GM21717 (cell line): ENCODE measurements at regions not wholly inside any gene's neighbourhood (a gene's known extent, or its start where the extent isn't known, plus 50 kb on each side); places are given as distances from the start of the nearest gene placed in this dataset.
"Not testable (repeated sequence)": the region's sequence is repeated elsewhere in the genome, so short reads cannot be mapped to it uniquely, and the experiment has no call there.

ENCODE experiments used
- ATAC-seq: cut with Tn5 transposase; IDR thresholded peaks from one replicate; pipeline ENCODE4 v1.9.1; 2021; ENCODE audit warnings: mild to moderate bottlenecking, moderate library complexity; ENCODE audit not compliant: unreplicated experiment

DNA sequence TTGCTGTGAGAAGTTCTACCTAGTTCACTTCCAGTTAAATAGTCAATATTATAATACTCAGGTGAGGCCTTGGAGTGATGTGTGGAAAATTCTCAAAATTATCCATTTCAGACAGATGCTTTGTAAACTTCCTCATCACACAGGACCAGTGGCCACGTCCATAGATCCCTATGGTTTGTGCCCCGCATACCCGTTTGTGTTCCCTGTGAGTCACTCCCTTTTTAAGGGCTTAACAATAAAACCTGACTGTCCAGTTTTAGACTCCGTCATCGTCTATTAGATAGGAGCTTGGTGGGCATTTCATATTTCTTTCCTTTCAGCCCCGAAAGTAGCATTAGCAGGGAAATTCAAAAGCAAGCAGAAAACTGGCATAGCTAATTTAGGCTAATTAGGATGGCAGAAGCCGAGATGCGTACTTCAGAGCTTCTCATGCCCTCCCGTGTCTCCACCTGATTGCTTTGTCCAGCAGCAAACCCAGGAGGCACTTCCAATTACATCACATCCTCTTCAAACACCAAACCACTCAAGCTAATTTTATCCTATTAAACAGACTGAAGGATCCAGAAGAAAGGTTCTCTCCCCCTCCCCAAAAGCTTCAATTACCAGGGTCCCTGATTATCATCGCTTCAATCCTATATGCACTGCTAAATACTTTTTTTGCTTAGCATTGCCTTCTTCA is 186.6 kb upstream of the OTX2 start:
- no peak for ATAC-seq

DNA sequence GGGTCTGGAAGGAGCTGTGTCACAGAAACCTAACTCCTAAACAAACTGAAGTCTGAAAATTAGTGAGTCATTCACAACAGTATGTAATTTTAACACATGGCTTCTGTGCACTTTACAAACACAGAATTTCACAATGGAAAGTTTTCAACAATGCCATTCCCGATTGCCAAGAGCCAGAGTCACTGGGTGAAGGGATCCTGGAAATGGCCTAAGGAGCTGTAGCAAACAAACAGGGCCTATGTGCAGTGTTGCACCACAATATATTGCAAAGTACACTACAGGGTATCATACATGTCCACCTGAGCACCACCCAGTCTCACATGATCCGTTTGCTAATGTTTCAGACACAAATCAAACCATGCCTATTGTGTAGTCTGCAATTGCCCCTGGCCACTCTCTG is 184.7 kb upstream of the OTX2 start:
- no peak for ATAC-seq

DNA sequence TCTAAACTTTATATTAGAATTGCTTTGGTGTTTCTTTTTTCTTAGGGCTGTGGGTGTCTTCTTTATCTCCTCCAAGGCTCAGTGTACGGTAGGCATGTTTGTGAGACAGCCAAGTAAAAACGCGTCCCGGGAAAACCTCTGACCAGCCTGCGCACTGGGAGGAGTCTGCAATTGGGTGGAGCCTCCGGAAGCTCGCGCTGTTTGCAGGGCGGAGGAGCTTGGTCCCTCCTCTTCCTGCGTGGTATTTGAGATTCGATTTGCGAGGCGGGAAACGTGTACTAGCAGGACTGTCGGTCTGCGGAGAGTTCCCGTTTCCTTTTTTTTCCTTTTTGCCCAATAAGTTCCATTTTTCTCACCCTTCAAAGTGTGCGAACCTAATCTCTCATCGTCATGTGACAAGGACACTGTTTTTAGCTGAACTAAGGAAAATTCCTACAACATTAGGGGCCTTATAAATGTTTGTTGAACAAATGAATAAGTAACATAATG is 182.1 kb upstream of the OTX2 start:
- no peak for ATAC-seq

DNA sequence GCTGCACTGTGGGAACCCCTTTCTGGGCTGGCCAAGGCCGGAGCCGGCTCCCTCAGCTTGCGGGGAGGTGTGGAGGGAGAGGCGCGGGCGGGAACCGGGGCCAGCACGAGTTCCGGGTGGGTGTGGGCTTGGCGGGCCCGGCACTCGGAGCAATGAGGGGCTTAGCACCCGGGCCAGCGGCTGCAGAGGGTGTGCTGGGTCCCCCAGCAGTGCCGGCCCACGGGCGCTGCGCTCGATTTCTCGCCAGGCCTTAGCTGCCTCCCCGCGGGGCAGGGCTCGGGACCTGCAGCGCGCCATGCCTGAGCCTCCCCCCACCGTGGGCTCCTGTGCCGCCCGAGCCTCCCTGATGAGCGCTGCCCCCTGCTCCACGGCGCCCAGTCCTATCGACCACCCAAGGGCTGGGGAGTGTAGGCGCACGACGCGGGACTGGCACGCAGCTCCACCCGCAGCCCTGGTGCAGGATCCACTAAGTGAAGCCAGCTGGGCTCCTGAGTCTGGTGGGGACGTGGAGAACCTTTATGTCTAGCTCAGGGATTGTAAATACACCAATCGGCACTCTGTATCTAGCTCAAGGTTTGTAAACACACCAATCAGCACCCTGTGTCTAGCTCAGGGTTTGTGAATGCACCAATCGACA is 180.8 kb upstream of the OTX2 start:
- not testable (repeated sequence) for ATAC-seq

DNA sequence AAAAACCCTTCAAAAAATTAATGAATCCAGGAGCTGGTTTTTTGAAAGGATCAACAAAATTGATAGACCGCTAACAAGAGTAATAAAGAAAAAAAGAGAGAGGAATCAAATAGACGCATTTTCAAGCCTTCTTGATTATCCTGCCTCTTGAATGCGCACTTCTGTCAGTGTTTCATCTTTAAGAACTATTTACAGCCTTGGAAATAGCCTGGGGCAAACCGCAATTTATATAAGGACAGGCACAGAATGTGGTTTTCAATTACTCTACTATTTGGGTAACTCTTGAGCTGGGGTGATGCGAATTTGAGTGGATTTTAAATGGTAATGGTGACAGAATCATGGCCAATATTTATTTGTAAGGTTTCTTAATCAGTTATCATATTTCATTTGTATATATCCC is 179.1 kb upstream of the OTX2 start:
- ATAC-seq: no peak

DNA sequence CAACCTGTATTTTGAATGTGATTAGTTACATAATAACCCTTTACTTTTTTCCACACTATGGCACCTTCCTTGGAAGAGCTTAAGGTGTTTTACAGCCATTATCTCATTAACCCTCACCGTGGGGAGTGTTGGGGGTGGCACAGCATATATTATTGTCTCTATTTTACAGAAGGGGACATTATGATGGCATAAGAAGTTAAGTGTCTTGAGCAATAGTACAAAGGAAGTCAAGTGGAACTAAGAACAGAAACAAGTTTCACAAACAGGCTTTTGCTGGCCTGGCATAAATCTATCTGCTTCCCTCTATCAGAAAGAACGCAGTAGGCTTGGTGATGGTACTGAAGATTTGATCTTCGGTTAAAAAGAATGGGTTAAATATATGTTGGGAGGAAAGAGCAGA is 169.7 kb upstream of the OTX2 start:
- ATAC-seq: no peak

DNA sequence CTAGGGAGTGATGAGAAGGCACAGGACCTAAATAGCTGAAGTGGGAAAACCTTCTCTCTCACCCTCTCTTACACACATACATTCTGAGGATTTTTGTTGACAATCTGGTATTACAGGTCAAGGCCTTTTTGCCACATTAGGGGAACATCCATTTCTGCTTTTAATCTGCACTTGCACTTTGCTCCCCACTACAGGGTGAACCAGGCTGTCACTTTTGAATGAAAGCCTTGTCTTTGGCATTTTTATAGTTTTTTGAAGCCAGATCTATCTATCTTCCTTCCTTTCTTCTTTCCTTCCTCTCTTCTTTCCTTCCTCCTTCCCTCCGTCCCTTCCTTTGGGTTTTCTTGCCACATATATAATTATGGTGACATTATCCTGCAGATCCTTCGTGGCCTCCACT is 165.9 kb upstream of the OTX2 start:
- no peak for ATAC-seq

DNA sequence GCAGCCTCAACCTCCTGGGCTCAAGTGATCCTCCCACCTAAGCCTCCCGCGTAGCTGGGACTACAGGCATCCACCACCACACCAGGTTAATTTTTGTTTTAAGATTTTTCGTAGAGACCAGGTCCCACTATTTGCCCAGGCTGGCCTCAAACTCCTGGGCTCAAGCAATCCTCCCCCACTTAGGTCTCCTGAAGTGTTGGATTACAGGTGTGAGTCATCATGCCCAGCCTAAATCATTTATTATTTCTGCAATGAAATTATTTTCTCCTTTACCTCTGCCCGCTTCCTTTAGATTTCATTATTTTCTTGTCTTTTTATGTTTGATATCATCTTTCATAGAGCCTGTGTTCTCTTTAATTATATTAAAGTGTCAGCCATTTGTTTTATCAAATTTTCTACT is 165.2 kb upstream of the OTX2 start:
- no peak for ATAC-seq

DNA sequence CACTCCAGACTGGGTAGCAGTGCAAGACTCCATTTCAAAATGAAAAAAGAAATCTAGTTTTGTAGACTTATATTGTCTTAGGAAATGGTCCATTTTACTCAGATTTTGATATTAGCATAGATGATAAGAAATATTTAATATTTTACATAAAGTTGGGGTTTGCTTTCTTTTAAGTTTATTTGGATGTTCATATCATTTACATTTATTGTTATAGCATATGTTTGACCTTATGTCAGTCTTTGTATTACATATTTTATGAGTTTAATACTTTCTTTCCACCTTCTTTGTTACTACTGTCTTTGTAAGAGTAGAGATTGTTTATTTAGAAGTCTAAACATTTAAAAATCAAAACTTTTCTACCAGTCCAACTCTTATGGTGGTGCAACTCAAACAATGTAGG is 162.7 kb upstream of the OTX2 start:
- ATAC-seq: no peak

DNA sequence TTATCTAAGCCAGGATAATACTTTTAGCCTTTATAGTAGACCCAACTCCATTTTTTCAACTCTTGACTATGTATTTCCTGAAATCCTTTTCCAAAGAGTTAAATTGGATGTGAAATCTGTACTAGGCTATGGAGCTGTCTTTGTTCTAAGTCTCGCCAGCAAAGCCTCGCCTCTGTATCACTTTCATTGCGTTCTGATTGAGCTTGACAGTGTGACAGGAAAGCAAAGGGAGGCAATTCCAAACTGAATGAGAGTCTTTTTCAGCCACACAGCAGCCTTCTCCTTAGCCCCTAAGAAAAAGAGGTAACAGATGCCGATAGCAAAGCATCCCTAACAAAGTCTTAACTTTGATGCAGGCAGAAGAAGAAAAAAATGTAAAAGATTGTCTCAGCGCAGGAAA is 154.6 kb upstream of the OTX2 start:
- no peak for ATAC-seq

DNA sequence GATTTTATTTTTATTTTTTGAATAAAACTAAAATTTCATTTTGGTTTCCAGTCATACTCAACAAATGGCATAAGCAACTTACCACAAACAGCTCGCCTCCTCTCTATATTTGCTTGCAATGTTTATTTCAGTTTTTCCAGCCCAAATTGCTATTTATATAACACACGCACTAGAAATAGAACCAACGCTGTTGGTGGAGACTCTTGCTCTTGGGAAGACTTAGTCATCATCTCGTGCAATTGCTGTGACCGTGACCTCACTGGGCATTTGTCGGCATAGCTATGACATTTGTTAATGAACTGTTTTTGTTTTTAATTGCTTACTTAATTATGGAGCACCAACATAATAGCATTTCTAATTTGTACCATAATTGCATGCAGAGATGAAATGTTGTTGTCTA is 153.1 kb upstream of the OTX2 start:
- no peak for ATAC-seq

DNA sequence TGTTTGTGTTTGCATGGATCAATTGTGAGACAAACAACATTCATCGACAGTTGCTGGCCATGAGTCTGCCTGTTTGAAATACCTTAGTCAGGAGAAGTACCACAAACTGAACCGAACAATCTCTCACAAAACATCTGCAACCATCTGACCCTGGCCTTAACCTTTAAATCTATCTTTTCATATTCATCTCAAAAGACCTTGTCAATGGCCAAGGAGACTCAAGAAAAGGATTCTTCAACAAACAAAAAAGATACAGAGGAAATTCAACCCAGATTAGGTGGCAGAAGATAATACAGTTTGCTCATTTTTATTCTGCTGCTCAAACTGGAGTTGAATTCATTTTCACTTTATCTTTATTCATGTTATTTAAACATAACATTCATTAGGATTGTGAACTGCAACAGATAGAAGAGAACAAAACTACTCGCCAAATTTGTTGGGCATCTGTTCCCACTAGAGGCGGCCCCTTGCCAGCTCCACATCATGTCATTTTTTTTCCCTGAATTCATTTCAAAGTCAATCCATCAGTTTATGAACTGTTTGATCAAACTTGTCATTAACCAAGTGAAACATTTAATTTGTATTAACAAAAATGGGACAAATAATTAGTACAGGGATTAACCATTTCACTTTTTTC is 152.3 kb upstream of the OTX2 start:
- no peak for ATAC-seq

DNA sequence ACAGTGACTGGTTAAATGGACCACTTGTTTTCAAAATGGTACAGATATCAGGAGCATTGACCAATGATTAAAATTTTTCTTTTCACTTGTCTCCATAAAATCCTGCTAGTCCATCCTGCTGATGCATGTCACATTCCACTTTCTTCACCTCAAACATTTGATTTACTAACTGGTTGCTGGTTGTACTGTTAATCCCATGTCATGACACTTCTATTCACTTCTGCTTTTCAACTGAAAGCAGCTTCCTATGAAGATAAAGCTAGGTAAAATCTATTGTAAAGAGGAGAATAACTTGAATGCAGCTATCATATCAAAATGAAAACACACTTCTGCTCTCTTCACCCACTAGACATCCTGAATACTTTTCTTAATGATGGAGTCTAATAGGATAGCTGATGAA is 149.6 kb upstream of the OTX2 start:
- no peak for ATAC-seq

DNA sequence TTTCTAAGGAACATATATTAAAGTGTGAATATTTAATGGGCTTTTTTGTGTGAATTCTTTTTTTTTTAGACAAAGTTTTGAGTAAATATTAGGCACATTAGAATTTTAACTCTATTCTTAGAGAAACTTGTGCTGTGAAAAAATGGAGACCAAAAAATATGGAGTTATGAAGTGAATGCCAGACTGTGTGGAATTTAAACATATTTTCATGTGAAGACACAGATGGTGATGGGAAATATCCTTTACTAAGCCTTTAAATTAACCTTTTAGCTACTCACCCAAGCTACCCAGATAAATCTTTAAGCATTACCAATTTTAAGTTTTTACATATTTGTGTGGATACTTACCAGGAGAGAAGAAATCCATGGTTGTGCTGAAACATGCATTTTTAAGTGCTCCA is 148.8 kb upstream of the OTX2 start:
- no peak for ATAC-seq

DNA sequence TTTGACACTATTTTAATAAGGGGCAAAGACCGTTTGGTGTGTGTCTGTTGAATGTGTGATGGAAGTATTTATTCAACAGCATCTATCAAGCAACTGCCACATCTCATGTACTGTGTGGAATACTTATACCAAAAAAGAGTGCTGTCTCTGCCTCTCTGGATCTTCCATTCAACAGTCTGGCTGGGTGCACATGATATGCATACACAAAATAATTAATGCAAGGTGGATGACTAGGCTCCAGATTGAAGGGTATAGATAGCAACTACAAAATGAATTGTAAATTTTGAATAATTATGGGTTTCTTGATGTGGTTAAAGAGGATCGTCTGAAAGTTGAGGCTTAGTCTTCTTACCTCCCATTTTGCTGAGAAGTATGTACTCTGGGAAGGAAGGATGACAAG is 145.9 kb upstream of the OTX2 start:
- no peak for ATAC-seq

DNA sequence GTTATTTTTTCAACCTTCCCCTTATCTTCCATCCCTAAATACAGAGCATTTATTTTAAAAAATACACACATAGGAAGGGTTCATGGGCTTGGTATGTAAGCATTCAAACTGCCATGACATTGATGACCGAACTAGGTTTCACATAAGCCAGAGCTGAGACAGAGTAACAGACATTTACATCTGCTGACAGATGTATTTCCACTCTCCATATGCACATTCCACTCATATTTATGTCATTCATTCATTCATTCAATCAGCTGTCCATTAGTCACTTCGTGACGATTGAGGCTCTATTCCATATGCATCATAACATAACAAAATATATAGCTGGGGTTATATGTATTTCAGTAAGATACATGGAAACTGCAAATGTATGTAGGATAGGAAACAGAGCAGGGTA is 145.5 kb upstream of the OTX2 start:
- ATAC-seq: no peak

DNA sequence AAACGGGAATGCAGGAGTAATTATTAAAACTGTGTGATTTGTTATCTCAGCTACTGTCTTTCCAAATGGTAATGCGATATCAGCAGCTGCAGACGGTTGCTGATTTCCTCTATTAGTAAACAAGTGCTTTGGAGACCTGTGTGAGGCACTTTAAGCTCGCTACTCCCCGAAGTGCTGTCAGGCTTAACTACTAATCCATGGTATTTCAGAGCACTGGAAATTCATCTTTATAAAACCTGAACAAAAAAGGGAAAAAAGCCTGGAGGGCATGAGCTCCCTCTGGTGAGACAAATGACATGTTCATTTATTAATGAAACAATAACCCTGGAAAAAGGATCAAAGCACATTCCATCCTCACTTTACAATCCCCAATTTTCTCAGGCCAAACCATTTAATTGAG is 143.6 kb upstream of the OTX2 start:
- no peak for ATAC-seq

DNA sequence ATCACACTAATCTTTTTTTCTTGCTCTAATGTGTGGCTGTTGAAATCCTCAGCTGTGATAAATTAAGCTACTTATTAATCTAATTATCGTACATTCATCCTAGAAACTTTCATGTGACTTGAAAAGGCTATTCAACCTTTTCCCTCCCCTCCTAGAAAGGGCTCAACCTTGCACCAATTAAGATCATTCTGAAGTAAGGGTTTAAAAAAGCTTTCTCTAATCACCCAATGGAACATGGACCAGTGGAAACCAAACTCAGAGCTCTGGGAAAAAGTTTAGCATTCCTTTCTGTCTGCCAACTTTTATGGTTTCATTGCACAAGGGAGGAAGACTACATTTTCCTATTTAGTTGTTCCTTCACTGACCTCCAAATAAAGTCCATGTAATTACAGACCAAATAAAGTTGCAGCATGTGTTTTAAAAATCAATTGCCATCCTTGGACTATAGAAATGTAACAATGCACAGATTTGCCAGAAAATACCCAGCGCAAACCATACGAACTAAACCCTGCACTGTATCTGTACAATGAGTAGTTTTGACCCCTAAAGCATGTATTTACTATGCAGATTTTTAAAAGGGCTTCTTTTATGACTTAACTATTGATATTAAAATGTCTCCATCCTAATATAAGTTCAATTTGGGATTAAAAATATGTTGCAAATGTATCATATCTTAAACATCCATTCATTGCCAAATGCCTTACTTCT is 142.6 kb upstream of the OTX2 start:
- no peak for ATAC-seq

DNA sequence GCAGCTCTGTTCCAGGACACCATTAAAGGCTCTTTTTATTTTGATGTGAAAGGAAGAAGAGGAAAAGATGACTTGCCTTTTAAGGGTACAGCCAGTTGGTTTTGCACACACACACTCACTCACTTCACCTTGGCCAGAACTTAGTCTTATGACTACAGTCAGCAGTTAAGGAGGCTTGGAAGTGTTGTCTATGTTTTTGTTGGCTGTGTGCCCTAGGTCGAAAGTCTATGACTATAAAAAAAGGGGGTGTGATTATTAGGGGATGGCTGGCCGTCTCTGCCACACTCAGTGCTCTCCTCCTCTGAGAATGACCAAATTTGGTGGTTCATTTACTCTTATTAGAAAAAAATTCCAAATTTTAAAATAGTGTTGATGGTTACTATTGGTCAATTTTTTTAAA is 139.5 kb upstream of the OTX2 start:
- ATAC-seq: no peak

DNA sequence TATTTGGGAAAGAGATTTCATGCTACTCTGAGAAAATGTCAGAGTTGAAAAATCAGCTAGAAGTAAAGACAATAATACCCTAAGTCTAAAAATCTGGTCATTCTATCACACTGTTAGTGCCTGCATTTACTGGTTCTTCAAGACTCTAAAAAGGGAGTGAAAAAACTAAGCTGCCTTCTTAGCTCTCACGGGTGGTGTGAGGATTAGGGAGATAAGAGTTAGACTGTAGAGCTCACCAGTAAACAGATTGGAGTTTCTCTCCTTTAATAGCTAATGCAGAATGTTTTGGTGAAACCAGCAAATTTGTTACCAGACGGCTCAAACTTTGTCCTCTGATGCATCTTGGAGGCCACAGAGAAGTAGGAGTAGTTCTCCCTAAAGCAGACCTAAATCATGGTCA is 135.0 kb upstream of the OTX2 start:
- ATAC-seq: no peak

DNA sequence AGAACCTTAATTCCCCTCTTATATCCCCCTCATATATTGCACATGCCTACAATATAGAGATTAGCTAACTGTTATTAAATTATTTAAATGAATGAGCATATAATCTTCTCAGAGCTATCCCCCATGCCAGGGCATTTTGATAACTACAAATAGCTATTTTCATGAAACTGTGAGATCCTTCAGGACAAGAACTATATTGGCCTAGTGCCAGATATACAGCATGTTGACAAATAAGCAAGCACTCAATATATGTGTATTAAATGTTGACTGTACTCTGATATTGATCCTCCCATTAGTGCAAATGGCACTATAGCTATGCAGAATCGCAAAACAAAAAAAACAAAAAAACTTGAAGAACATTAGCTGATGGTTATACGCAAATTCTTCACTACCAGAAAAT is 134.1 kb upstream of the OTX2 start:
- ATAC-seq: no peak

DNA sequence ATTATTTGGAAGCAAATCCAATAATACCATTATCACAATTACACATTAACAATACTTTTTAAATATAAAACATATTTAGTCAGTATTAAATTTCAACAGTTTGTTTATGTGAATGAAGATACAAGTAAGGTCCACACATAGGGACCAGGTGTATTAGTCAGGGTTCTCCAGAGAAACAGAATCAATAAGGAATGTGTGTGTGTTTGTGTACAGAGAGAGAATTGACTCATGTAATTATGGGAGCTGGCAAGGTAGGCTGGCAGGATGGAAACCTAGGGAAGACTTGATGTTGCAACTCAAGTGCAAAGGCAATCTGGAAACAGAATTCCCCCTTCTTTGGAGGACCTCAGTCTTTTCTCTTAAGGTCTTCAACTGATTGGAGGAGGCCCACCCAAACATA is 123.2 kb upstream of the OTX2 start:
- no peak for ATAC-seq
